SK-N-SH treated with all-trans-retinoic acid at 6 μM for 48 hours (cell line): ENCODE measurements at regions not wholly inside any gene's neighbourhood (a gene's known extent, or its start where the extent isn't known, plus 50 kb on each side); places are given as distances from the start of the nearest gene placed in this dataset.

Experiments
- ATAC-seq: fragments of 200-7000 bp; cut with Tn5 transposase; 3 replicates; pipeline ENCODE4 v1.9.1; 2020; ENCODE audit warnings: mild to moderate bottlenecking, moderate library complexity
- BACH2 ChIP-seq: fragments of 250-450 bp; sonication (Bioruptor Pico); IDR thresholded peaks from 2 replicates; pipeline ENCODE4 v1.9.0; 2021; ENCODE audit warnings: mild to moderate bottlenecking, borderline replicate concordance
- CREB5 ChIP-seq: fragments of 250-450 bp; sonication (Bioruptor Pico); IDR thresholded peaks from 2 replicates; pipeline ENCODE4 v1.5.1; 2020; ENCODE audit warnings: low read depth, mild to moderate bottlenecking, moderate library complexity
- CSDC2 ChIP-seq: fragments of 250-450 bp; sonication (Bioruptor Pico); IDR thresholded peaks from 2 replicates; pipeline ENCODE4 v1.5.0; 2020; ENCODE audit warnings: mild to moderate bottlenecking, moderate library complexity
- CSRNP3 ChIP-seq: fragments of 250-450 bp; sonication (Bioruptor Pico); IDR thresholded peaks from 2 replicates; pipeline ENCODE4 v1.5.1; 2021; ENCODE audit warnings: mild to moderate bottlenecking, moderate library complexity
- ESRRG ChIP-seq: fragments of 250-450 bp; sonication (Bioruptor Pico); IDR thresholded peaks from 2 replicates; pipeline ENCODE4 v1.6.1; 2021; ENCODE audit warnings: mild to moderate bottlenecking
- GLIS3 ChIP-seq: fragments of 250-450 bp; sonication (Bioruptor Pico); IDR thresholded peaks from 2 replicates; pipeline ENCODE4 v1.5.0; 2020; ENCODE audit warnings: mild to moderate bottlenecking, moderate library complexity
- PATZ1 ChIP-seq: fragments of 250-450 bp; sonication (Bioruptor Pico); IDR thresholded peaks from 2 replicates; pipeline ENCODE4 v1.8.0; 2020; ENCODE audit warnings: mild to moderate bottlenecking, moderate library complexity, borderline replicate concordance
- POU6F1 ChIP-seq: fragments of 250-450 bp; sonication (Bioruptor Pico); IDR thresholded peaks from 2 replicates; pipeline ENCODE4 v1.8.0; 2021; ENCODE audit warnings: low read depth, mild to moderate bottlenecking, moderate library complexity, borderline replicate concordance
- PPARA ChIP-seq: fragments of 250-450 bp; sonication (Bioruptor Pico); IDR thresholded peaks from 2 replicates; pipeline ENCODE4 v1.5.0; 2020; ENCODE audit warnings: mild to moderate bottlenecking, borderline replicate concordance
- RARB ChIP-seq: fragments of 250-450 bp; sonication (Bioruptor Pico); IDR thresholded peaks from 2 replicates; pipeline ENCODE4 v1.8.0; 2021; ENCODE audit warnings: mild to moderate bottlenecking, moderate library complexity
- SNAI2 ChIP-seq: fragments of 250-450 bp; sonication (Bioruptor Pico); IDR thresholded peaks from 2 replicates; pipeline ENCODE4 v1.5.0; 2020; ENCODE audit warnings: mild to moderate bottlenecking, moderate library complexity
- TCF4 ChIP-seq: fragments of 250-450 bp; sonication (Bioruptor Pico); IDR thresholded peaks from 2 replicates; pipeline ENCODE4 v1.8.0; 2021; ENCODE audit warnings: mild to moderate bottlenecking, moderate library complexity, borderline replicate concordance
- TOX ChIP-seq: fragments of 250-450 bp; sonication (Bioruptor Pico); IDR thresholded peaks from 2 replicates; pipeline ENCODE4 v1.8.0; 2021; ENCODE audit warnings: mild to moderate bottlenecking, moderate library complexity, borderline replicate concordance
- TSHZ2 ChIP-seq: fragments of 250-450 bp; sonication (Bioruptor Pico); IDR thresholded peaks from 2 replicates; pipeline ENCODE4 v1.5.0; 2020; ENCODE audit warnings: mild to moderate bottlenecking, moderate library complexity
- ZC3H10 ChIP-seq: fragments of 250-450 bp; sonication (Bioruptor Pico); IDR thresholded peaks from 2 replicates; pipeline ENCODE4 v1.5.1; 2021; ENCODE audit warnings: mild to moderate bottlenecking, moderate library complexity
- ZFP3 ChIP-seq: fragments of 250-450 bp; sonication (Bioruptor Pico); IDR thresholded peaks from 2 replicates; pipeline ENCODE4 v1.5.0; 2020; ENCODE audit warnings: mild to moderate bottlenecking, moderate library complexity
- ZNF565 ChIP-seq: fragments of 450-650 bp; formaldehyde crosslinking; conservative IDR thresholded peaks from 2 replicates; pipeline ENCODE4 v1.5.0; 2020; ENCODE audit warnings: low read depth, mild to moderate bottlenecking, moderate library complexity
- ZNF8 ChIP-seq: fragments of 450-650 bp; formaldehyde crosslinking; IDR thresholded peaks from 2 replicates; pipeline ENCODE4 v1.5.0; 2020; ENCODE audit warnings: mild to moderate bottlenecking, moderate library complexity

- ATAC-seq, result no peak
- TF ChIP-seq POU6F1, result no peak
- no peak for TF ChIP-seq ZNF565 (CRISPR knock-in tag)
- no peak for TF ChIP-seq BACH2 (CRISPR knock-in tag)
- TF ChIP-seq ZC3H10, result no peak
- TF ChIP-seq RARB (CRISPR knock-in tag), result no peak
- TF ChIP-seq ZNF8 (CRISPR knock-in tag), result no peak
- TF ChIP-seq ZFP3 (CRISPR knock-in tag), result no peak
- TF ChIP-seq GLIS3 (CRISPR knock-in tag), result no peak
- no peak for TF ChIP-seq TOX (CRISPR knock-in tag)
- no peak for TF ChIP-seq ESRRG
- TF ChIP-seq SNAI2 (CRISPR knock-in tag), result no peak
- TF ChIP-seq CREB5 (CRISPR knock-in tag), result no peak
These were observed 302.9 kb downstream of the SATB1 start for GRCh38 chr3:18122264-18122663.

- no peak for TF ChIP-seq POU6F1
- no peak for TF ChIP-seq CREB5 (CRISPR knock-in tag)
- ATAC-seq, result no peak
These were observed 304.1 kb downstream of the SATB1 start for GRCh38 chr3:18121020-18121419.

- no peak; the same call in 2 of the 3 replicates for ATAC-seq
- TF ChIP-seq ZC3H10 (no peak), TOX (CRISPR knock-in tag) (no peak), BACH2 (CRISPR knock-in tag) (no peak), CSDC2 (CRISPR knock-in tag) (no peak), ZFP3 (CRISPR knock-in tag) (no peak), GLIS3 (CRISPR knock-in tag) (no peak), PATZ1 (no peak), TCF4 (CRISPR knock-in tag) (no peak), PPARA (no peak), CSRNP3 (CRISPR knock-in tag) (no peak), CREB5 (CRISPR knock-in tag) (no peak), TSHZ2 (CRISPR knock-in tag) (no peak)
These were observed 305.3 kb downstream of the SATB1 start for GRCh38 chr3:18119866-18120265.
